BLaER1 treated with 17β-estradiol and CSF1 and Interleukin-3, amounts not matched to agents 10 nM and 100 nM (cell line): ENCODE measurements at regions not wholly inside any gene's neighbourhood (a gene's known extent, or its start where the extent isn't known, plus 50 kb on each side); places are given as distances from the start of the nearest gene placed in this dataset.
A peak's percentile ranks its signal among the peaks of the same experiment; 100 is the strongest.

Source experiments
- H3K27ac ChIP-seq, 11 experiments: shearing (Covaris generic); formaldehyde crosslinking; 2 replicates each; pipeline ENCODE4 v1.8.1; 2022
- H3K27me3 ChIP-seq, 11 experiments: shearing (Covaris generic); formaldehyde crosslinking; 2 replicates each; pipeline ENCODE4 v1.8.1; 2022
- H3K36me3 ChIP-seq, 11 experiments: shearing (Covaris generic); formaldehyde crosslinking; 2 replicates each; pipeline ENCODE4 v1.8.1; 2022
- H3K4me1 ChIP-seq, 10 experiments: shearing (Covaris generic); formaldehyde crosslinking; 2 replicates each; pipeline ENCODE4 v1.8.1; 2022
- H3K4me2 ChIP-seq, 11 experiments: shearing (Covaris generic); formaldehyde crosslinking; 2 replicates each; pipeline ENCODE4 v1.8.1; 2022
- H3K4me3 ChIP-seq, 10 experiments: shearing (Covaris generic); formaldehyde crosslinking; 2 replicates each; pipeline ENCODE4 v1.8.1; 2022
- H3K9ac ChIP-seq, 11 experiments: shearing (Covaris generic); formaldehyde crosslinking; 2 replicates each; pipeline ENCODE4 v1.8.1; 2022
- H3K9me3 ChIP-seq, 11 experiments: shearing (Covaris generic); formaldehyde crosslinking; replicated peaks in 1 of 11; 2 replicates each; pipeline ENCODE4 v1.8.1; 2022
- H4K20me1 ChIP-seq, 11 experiments: shearing (Covaris generic); formaldehyde crosslinking; 2 replicates each; pipeline ENCODE4 v1.8.1; 2022
- Cebpa-rat ChIP-seq, 11 experiments: shearing (Covaris generic); IDR thresholded peaks; 2 replicates each; pipeline ENCODE4 v1.8.1; 2022

GRCh38 chr10:110361800-110362456 is 57.2 kb upstream of the SMNDC1 start:
- H3K4me3 ChIP-seq = no peak overlapping the region
- H3K4me1 ChIP-seq = peaks cover 9 to 24% (median 15%) of the 10 kb centered on the region in 10 experiments
- no peaks in the 10 kb centered on the region for H3K9me3 ChIP-seq
- H3K4me2 ChIP-seq = no peak overlapping the region
- no peak for TF ChIP-seq Cebpa-rat (IDR thresholded peaks at IDR 0.05)
- H4K20me1 ChIP-seq = no peaks in the 10 kb centered on the region
- H3K27ac ChIP-seq = no peak overlapping the region
- H3K9ac ChIP-seq = no peak overlapping the region
- H3K27me3 ChIP-seq = no peaks in the 10 kb centered on the region
- H3K36me3 ChIP-seq = no peaks in the 10 kb centered on the region

GRCh38 chr10:110363572-110364411 is 59.1 kb upstream of the SMNDC1 start:
- no peak overlapping the region for H3K4me3 ChIP-seq
- no peak overlapping the region for H3K27ac ChIP-seq
- no peaks in the 10 kb centered on the region for H4K20me1 ChIP-seq
- H3K27me3 ChIP-seq = no peaks in the 10 kb centered on the region
- no peaks in the 10 kb centered on the region for H3K36me3 ChIP-seq
- H3K9me3 ChIP-seq = no peaks in the 10 kb centered on the region
- H3K4me1 ChIP-seq = peaks cover 0 to 14% (median 0%) of the 10 kb centered on the region in 10 experiments; a peak in 7 of 20 replicates
- H3K9ac ChIP-seq = no peak overlapping the region
- TF ChIP-seq Cebpa-rat (IDR thresholded peaks at IDR 0.05) = no peak
- H3K4me2 ChIP-seq = no peak overlapping the region

GRCh38 chr10:110364531-110364937 is 59.8 kb upstream of the SMNDC1 start:
- Histone ChIP-seq H4K20me1 (no peaks in the 10 kb centered on the region), H3K9ac (no peak overlapping the region), H3K27ac (no peak overlapping the region), H3K4me3 (no peak overlapping the region), H3K4me1 (peaks cover 0 to 10% (median 0%) of the 10 kb centered on the region in 10 experiments; a peak in 4 of 20 replicates), H3K9me3 (no peaks in the 10 kb centered on the region), H3K4me2 (no peak overlapping the region), H3K36me3 (no peaks in the 10 kb centered on the region), H3K27me3 (no peaks in the 10 kb centered on the region)
- no peak for TF ChIP-seq Cebpa-rat (IDR thresholded peaks at IDR 0.05)

- TF ChIP-seq Cebpa-rat (IDR thresholded peaks at IDR 0.05) = no peak
Measured at GRCh38 chr10:110365356-110366143, 60.8 kb upstream of the SMNDC1 start.

GRCh38 chr10:110366635-110367034 is 61.9 kb upstream of the SMNDC1 start:
- no peaks in the 10 kb centered on the region for H3K27me3 ChIP-seq
- H3K36me3 ChIP-seq = no peaks in the 10 kb centered on the region
- no peak overlapping the region for H3K27ac ChIP-seq
- no peak for TF ChIP-seq Cebpa-rat (IDR thresholded peaks at IDR 0.05)
- H4K20me1 ChIP-seq = no peaks in the 10 kb centered on the region
- no peak overlapping the region for H3K4me2 ChIP-seq
- no peak overlapping the region for H3K4me3 ChIP-seq
- H3K9me3 ChIP-seq = no peaks in the 10 kb centered on the region
- no peak overlapping the region for H3K9ac ChIP-seq
- peaks cover 0 to 10% (median 0%) of the 10 kb centered on the region in 10 experiments; a peak in 4 of 20 replicates for H3K4me1 ChIP-seq

More at GRCh38 chr10:110365356-110366143, 60.8 kb upstream of the SMNDC1 start:
- Histone ChIP-seq H3K4me3 (no peak overlapping the region), H3K4me2 (no peak overlapping the region), H3K4me1 (peaks cover 0 to 10% (median 0%) of the 10 kb centered on the region in 10 experiments; a peak in 4 of 20 replicates), H3K36me3 (no peaks in the 10 kb centered on the region), H4K20me1 (no peaks in the 10 kb centered on the region), H3K9ac (no peak overlapping the region), H3K9me3 (no peaks in the 10 kb centered on the region), H3K27ac (no peak overlapping the region), H3K27me3 (no peaks in the 10 kb centered on the region)

GRCh38 chr10:110368002-110368401 is 63.3 kb upstream of the SMNDC1 start:
- H3K4me3 ChIP-seq = no peak overlapping the region
- no peak overlapping the region for H3K27ac ChIP-seq
- no peak for TF ChIP-seq Cebpa-rat (IDR thresholded peaks at IDR 0.05)
- no peak overlapping the region for H3K9ac ChIP-seq
- no peaks in the 10 kb centered on the region for H3K27me3 ChIP-seq
- H4K20me1 ChIP-seq = no peaks in the 10 kb centered on the region
- H3K4me2 ChIP-seq = peak overlapping the region in 2 of 11 experiments; percentile 2 to 3; a peak in 3 of 22 replicates
- H3K36me3 ChIP-seq = no peaks in the 10 kb centered on the region
- no peaks in the 10 kb centered on the region for H3K9me3 ChIP-seq
- peaks cover 0 to 10% (median 0%) of the 10 kb centered on the region in 10 experiments; a peak in 4 of 20 replicates for H3K4me1 ChIP-seq

GRCh38 chr10:110368556-110368955 is 63.8 kb upstream of the SMNDC1 start:
- no peaks in the 10 kb centered on the region for H3K27me3 ChIP-seq
- H4K20me1 ChIP-seq = no peaks in the 10 kb centered on the region
- H3K4me3 ChIP-seq = no peak overlapping the region
- H3K4me2 ChIP-seq = no peak overlapping the region
- no peaks in the 10 kb centered on the region for H3K9me3 ChIP-seq
- no peak overlapping the region for H3K9ac ChIP-seq
- no peak for TF ChIP-seq Cebpa-rat (IDR thresholded peaks at IDR 0.05)
- H3K27ac ChIP-seq = no peak overlapping the region
- H3K4me1 ChIP-seq = peaks cover 0 to 10% (median 0%) of the 10 kb centered on the region in 10 experiments; a peak in 4 of 20 replicates
- H3K36me3 ChIP-seq = no peaks in the 10 kb centered on the region

- H3K27ac ChIP-seq = no peak overlapping the region
- no peaks in the 10 kb centered on the region; a peak in 1 of 22 replicates for H4K20me1 ChIP-seq
- H3K27me3 ChIP-seq = no peaks in the 10 kb centered on the region
- no peak overlapping the region for H3K4me3 ChIP-seq
- H3K4me2 ChIP-seq = no peak overlapping the region
- H3K36me3 ChIP-seq = no peaks in the 10 kb centered on the region
- H3K4me1 ChIP-seq = peaks cover 0 to 10% (median 0%) of the 10 kb centered on the region in 10 experiments; a peak in 4 of 20 replicates
- no peak for TF ChIP-seq Cebpa-rat (IDR thresholded peaks at IDR 0.05)
- no peak overlapping the region for H3K9ac ChIP-seq
- H3K9me3 ChIP-seq = no peaks in the 10 kb centered on the region
Measured at GRCh38 chr10:110370006-110370405, 65.3 kb upstream of the SMNDC1 start.

GRCh38 chr10:110372656-110373055 is 67.9 kb upstream of the SMNDC1 start:
- no peaks in the 10 kb centered on the region for H3K9me3 ChIP-seq
- no peaks in the 10 kb centered on the region for H3K36me3 ChIP-seq
- H3K4me1 ChIP-seq = peaks cover 0 to 8% (median 4%) of the 10 kb centered on the region in 10 experiments; a peak in 8 of 20 replicates
- no peaks in the 10 kb centered on the region; a peak in 1 of 22 replicates for H4K20me1 ChIP-seq
- H3K4me3 ChIP-seq = no peak overlapping the region
- TF ChIP-seq Cebpa-rat (IDR thresholded peaks at IDR 0.05) = no peak
- H3K9ac ChIP-seq = no peak overlapping the region
- no peak overlapping the region for H3K27ac ChIP-seq
- H3K27me3 ChIP-seq = no peaks in the 10 kb centered on the region
- no peak overlapping the region for H3K4me2 ChIP-seq
